Adrenal gland (tissue), 9 donors: ENCODE measurements at regions not wholly inside any gene's neighbourhood (a gene's known extent, or its start where the extent isn't known, plus 50 kb on each side); places are given as distances from the start of the nearest gene placed in this dataset.

Experiments used
- DNase-seq, 7 donors: peaks; one replicate each; pipeline ENCODE4 v3.0.0-alpha.2; 2019 to 2020
- H3K27ac ChIP-seq, 5 donors: fragments of 200-600 bp; sonication (generic) in 4 of 5; 1 replicate in 3 of 5; 2 replicates in 2 of 5; pipeline versions ENCODE4 v1.5.1 to v1.8.0; 2016 to 2020; ENCODE audit warnings: mild to moderate bottlenecking in 1 of 5
- H3K27me3 ChIP-seq: fragments of 200-600 bp; 2 replicates; pipeline ENCODE4 v1.8.0; 2021
- H3K36me3 ChIP-seq, 2 donors: fragments of 200-600 bp; replicated peaks in 1 of 2; 1 replicate in 1 of 2; 2 replicates in 1 of 2; pipeline versions ENCODE4 v1.5.1 to v1.8.0; 2018 to 2022
- H3K4me1 ChIP-seq, 2 donors: fragments of 200-600 bp; replicated peaks in 1 of 2; 1 replicate in 1 of 2; 2 replicates in 1 of 2; pipeline versions ENCODE4 v1.5.1 to v1.8.0; 2018 to 2021
- H3K4me3 ChIP-seq, 4 donors: fragments of 200-600 bp; sonication (generic) in 3 of 4; one replicate each; pipeline ENCODE4 v1.5.1; 2016 to 2018
- H3K9me3 ChIP-seq, 3 donors: fragments of 200-600 bp; sonication (generic) in 1 of 3; replicated peaks in 1 of 3; 1 replicate in 2 of 3; 2 replicates in 1 of 3; pipeline versions ENCODE4 v1.5.1 to v1.8.0; 2016 to 2021
- CTCF ChIP-seq, 6 experiments: fragments of 450-650 bp in 4 of 6; fragments of 200-600 bp in 2 of 6; sonication (generic) in 1 of 6; IDR thresholded peaks; 1 replicate in 5 of 6; 2 replicates in 1 of 6; pipeline versions ENCODE4 v1.5.1 to v1.8.0; 2016 to 2021; ENCODE audit warnings: antibody characterized with exemption in 6 of 6, mild to moderate bottlenecking in 2 of 6, moderate library complexity in 1 of 6
- POLR2A ChIP-seq, 2 donors: fragments of 450-650 bp; IDR thresholded peaks; one replicate each; pipeline ENCODE4 v1.6.1; 2017; ENCODE audit warnings: antibody characterized with exemption in 2 of 2, mild to moderate bottlenecking in 2 of 2, moderate library complexity in 1 of 2
- WGBS, 4 donors: extraction: QIAGEN DNeasy Blood & Tissue Kit in 2 of 4; methylation state at CpG; one replicate each; pipeline versions ENCODE4 v1.1.5 to v1.1.7; 2013 to 2017; 5-methylcytosine and 5-hydroxymethylcytosine counted together
- intact Hi-C, 2 donors: fragments of 100-400 bp; cut with DNase I; formaldehyde crosslinking; loops; one replicate each; pipeline versions ENCODE4 v1.14.1 to v1.15.0; 2022 to 2023
- donor health status: healthy with polysubstance abuse.
- donor health status: Bipolar disorder and iron deficiency.
- donor health status: DM: yes; HTN: yes; CAD: no.
- donor health status: DM: no; HTN: no; CAD: no.
- donor health status: DM: no; HTN: no; CAD: no.

DNA sequence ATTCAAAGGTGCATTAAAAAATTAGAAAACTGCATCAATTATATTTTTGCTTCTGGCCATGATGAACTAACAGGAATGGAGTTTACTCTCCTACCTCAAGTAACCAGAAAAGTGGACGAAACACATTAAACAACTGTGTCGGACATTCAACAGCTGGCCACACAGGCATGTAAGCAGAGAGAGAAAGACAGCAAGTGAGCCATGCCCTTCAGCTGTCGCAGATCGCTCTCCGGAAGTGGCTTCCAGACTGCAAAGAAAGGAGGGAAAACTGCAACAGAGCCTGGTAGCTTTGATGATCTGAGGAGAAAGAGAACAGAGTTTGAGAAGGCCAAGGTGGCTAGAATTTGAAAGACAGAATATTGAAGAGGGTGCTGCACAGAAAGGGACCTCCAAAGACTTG, 557.2 kb downstream of the MATN1 start:
- no peak for DNase-seq
- H3K4me3 ChIP-seq = no peak overlapping the region
- WGBS, 4 donors = 66 to 75% (median 70%) methylated on average over 5 of the region's 5 CpGs
- no peak for TF ChIP-seq CTCF (IDR thresholded peaks at IDR 0.05)
- TF ChIP-seq POLR2A (IDR thresholded peaks at IDR 0.05) = no peak
- no peaks in the 10 kb centered on the region for H3K9me3 ChIP-seq
- no peak overlapping the region for H3K27ac ChIP-seq
- H3K27me3 ChIP-seq = no peaks in the 10 kb centered on the region
- H3K36me3 ChIP-seq = no peaks in the 10 kb centered on the region
- intact Hi-C loops = no loop called here
- H3K4me1 ChIP-seq = no peaks in the 10 kb centered on the region

- Histone ChIP-seq H3K4me3 (no peak overlapping the region), H3K4me1 (no peaks in the 10 kb centered on the region), H3K36me3 (no peaks in the 10 kb centered on the region), H3K27ac (no peak overlapping the region), H3K9me3 (no peaks in the 10 kb centered on the region), H3K27me3 (no peaks in the 10 kb centered on the region)
- 55 to 72% (median 62%) methylated on average over 4 of the region's 4 CpGs for WGBS, 4 donors
- no peak for DNase-seq
- no peak for TF ChIP-seq POLR2A (IDR thresholded peaks at IDR 0.05)
- intact Hi-C loops = no loop called here
Observed at GRCh38 chr1:30165116-30165515, 558.3 kb downstream of the MATN1 start.

DNA sequence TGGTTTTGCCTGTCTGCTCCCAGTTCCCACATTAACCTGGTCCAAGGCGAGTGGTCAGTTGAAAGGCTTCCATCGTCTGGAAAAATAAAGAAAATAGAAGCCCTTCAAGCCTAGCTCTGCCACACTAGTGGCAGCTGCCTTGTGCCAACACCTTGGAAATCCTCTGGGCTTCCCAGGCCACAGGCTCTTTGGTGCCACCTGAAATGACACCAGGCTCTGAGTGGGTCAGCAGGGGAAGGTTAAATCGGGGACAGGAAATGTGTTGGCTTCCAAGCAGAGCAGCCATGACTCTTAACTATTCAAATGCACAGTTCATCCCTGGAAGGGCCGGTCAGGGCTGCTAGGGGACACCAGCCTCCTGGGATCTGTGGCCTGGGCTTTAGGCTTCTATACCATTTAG, 558.7 kb downstream of the MATN1 start:
- TF ChIP-seq CTCF (IDR thresholded peaks at IDR 0.05) = no peak
- TF ChIP-seq POLR2A (IDR thresholded peaks at IDR 0.05) = no peak
- no peaks in the 10 kb centered on the region for H3K36me3 ChIP-seq
- H3K4me3 ChIP-seq = no peak overlapping the region
- WGBS, 4 donors = 68 to 79% (median 72%) methylated on average over 4 of the region's 4 CpGs
- no peak for DNase-seq
- intact Hi-C loops = no loop called here
- no peaks in the 10 kb centered on the region for H3K4me1 ChIP-seq
- no peaks in the 10 kb centered on the region for H3K9me3 ChIP-seq
- no peaks in the 10 kb centered on the region for H3K27me3 ChIP-seq
- H3K27ac ChIP-seq = no peak overlapping the region

DNA sequence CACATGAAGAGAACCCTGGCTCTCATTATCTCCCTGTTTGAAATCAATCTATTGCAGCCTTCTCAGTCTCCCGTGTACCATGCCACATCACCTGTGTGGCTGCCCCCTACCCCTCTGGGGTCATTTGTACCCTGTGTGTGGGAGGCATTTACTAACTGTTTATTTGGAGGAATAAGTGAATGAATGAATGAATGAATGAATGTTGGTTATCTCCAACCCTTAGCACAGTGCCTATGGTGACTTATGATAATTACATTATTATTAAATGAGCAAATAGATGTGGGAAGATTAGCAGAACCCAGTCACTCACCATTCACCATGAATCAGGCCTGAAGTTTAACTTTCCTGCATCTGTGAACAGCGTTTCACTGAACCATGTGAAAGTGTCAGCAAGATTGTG, 560.8 kb downstream of the MATN1 start:
- Histone ChIP-seq H3K27ac (no peak overlapping the region), H3K9me3 (no peaks in the 10 kb centered on the region), H3K4me3 (no peak overlapping the region), H3K36me3 (no peaks in the 10 kb centered on the region), H3K4me1 (no peaks in the 10 kb centered on the region), H3K27me3 (no peaks in the 10 kb centered on the region)
- intact Hi-C loops = no loop called here
- TF ChIP-seq CTCF (IDR thresholded peaks at IDR 0.05) = no peak
- TF ChIP-seq POLR2A (IDR thresholded peaks at IDR 0.05) = no peak
- WGBS, 4 donors = 73 to 88% (median 78%) methylated on average over 2 of the region's 2 CpGs
- no peak for DNase-seq

DNA sequence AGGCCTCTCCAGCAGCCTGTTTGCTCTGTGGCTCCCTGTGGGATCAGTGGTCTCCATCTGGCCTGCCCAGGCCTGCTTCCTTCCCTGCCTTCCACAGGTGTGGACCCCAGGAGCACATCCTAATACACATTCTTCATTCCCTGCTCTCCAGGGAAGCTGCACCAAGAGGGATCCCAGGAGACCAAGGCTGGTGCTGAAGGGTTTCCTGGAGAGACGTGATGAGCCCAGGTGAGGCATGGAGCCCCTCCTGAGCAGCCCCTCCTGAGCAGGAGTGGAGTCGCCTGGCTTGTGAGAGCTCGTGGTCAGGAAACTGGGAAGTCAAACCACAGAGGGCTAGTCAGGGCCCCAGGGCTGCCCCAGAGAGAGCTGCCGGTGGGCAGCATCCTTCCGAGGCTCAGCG, 561.4 kb downstream of the MATN1 start:
- Histone ChIP-seq H3K4me1 (no peaks in the 10 kb centered on the region), H3K27ac (no peak overlapping the region), H3K4me3 (no peak overlapping the region), H3K36me3 (no peaks in the 10 kb centered on the region), H3K9me3 (no peaks in the 10 kb centered on the region), H3K27me3 (no peaks in the 10 kb centered on the region)
- intact Hi-C loops = no loop called here
- TF ChIP-seq CTCF (IDR thresholded peaks at IDR 0.05) (no peak), POLR2A (IDR thresholded peaks at IDR 0.05) (no peak)
- no peak for DNase-seq
- whole genome bisulfite sequencing, 4 donors = 63 to 71% (median 68%) methylated on average over 6 of the region's 6 CpGs
